ENCODE measurements at regions not wholly inside any gene's neighbourhood (a gene's known extent, or its start where the extent isn't known, plus 50 kb on each side); places are given as distances from the start of the nearest gene placed in this dataset.

GRCh38 chr4:171612907-171613306 is 200.3 kb upstream of the GALNTL6 start:
- H3K4me1 Mint-ChIP-seq (ENCODE audit: low read depth in 2 of 2): no peaks in the 10 kb centered on the region
- ATAC-seq: no peak
- H3K4me3 Mint-ChIP-seq: no peak overlapping the region
- no peak overlapping the region for H3K27ac Mint-ChIP-seq
- H3K36me3 Mint-ChIP-seq: no peaks in the 10 kb centered on the region
- H3K27me3 Mint-ChIP-seq: no peaks in the 10 kb centered on the region
- H3K9me3 Mint-ChIP-seq: peaks cover 10% of the 10 kb centered on the region
- no peak for DNase-seq (ENCODE audit: low spot score)

- peaks cover 6% of the 10 kb centered on the region for H3K9me3 Mint-ChIP-seq
- H3K27ac Mint-ChIP-seq: no peak overlapping the region
- H3K4me3 Mint-ChIP-seq: no peak overlapping the region
- no peak for DNase-seq (ENCODE audit: low spot score)
- ATAC-seq: no peak
- H3K27me3 Mint-ChIP-seq: no peaks in the 10 kb centered on the region
- no peaks in the 10 kb centered on the region for H3K36me3 Mint-ChIP-seq
- no peaks in the 10 kb centered on the region for H3K4me1 Mint-ChIP-seq (ENCODE audit: low read depth in 2 of 2)
These were observed 210.4 kb upstream of the GALNTL6 start for GRCh38 chr4:171602638-171603355.

GRCh38 chr4:171601091-171601490 is 212.1 kb upstream of the GALNTL6 start:
- Mint-ChIP-seq H3K9me3 (peaks cover 3% of the 10 kb centered on the region), H3K27ac (no peak overlapping the region)
- DNase-seq (ENCODE audit: low spot score): no peak

GRCh38 chr4:171599628-171600027 is 213.6 kb upstream of the GALNTL6 start:
- peaks cover 3% of the 10 kb centered on the region for H3K9me3 Mint-ChIP-seq
- ATAC-seq: no peak
- no peaks in the 10 kb centered on the region for H3K36me3 Mint-ChIP-seq
- H3K27me3 Mint-ChIP-seq: no peaks in the 10 kb centered on the region
- H3K4me3 Mint-ChIP-seq: no peak overlapping the region
- DNase-seq (ENCODE audit: low spot score): no peak
- no peaks in the 10 kb centered on the region for H3K4me1 Mint-ChIP-seq (ENCODE audit: low read depth in 2 of 2)
- H3K27ac Mint-ChIP-seq: no peak overlapping the region

More at GRCh38 chr4:171601091-171601490, 212.1 kb upstream of the GALNTL6 start:
- no peak for ATAC-seq
- Mint-ChIP-seq H3K4me3 (no peak overlapping the region), H3K4me1 (ENCODE audit: low read depth in 2 of 2) (no peaks in the 10 kb centered on the region), H3K27me3 (no peaks in the 10 kb centered on the region), H3K36me3 (no peaks in the 10 kb centered on the region)

GRCh38 chr4:171594293-171594692 is 218.9 kb upstream of the GALNTL6 start:
- no peak overlapping the region for H3K4me3 Mint-ChIP-seq
- peaks cover 18% of the 10 kb centered on the region for H3K9me3 Mint-ChIP-seq
- no peaks in the 10 kb centered on the region for H3K27me3 Mint-ChIP-seq
- ATAC-seq (no peak), DNase-seq (ENCODE audit: low spot score) (no peak)
- peaks cover 6% of the 10 kb centered on the region for H3K36me3 Mint-ChIP-seq
- no peak overlapping the region for H3K27ac Mint-ChIP-seq
- no peaks in the 10 kb centered on the region for H3K4me1 Mint-ChIP-seq (ENCODE audit: low read depth in 2 of 2)

- H3K4me1 Mint-ChIP-seq (ENCODE audit: low read depth in 2 of 2): no peaks in the 10 kb centered on the region
- no peak for ATAC-seq
- peaks cover 18% of the 10 kb centered on the region for H3K9me3 Mint-ChIP-seq
These were observed 222.5 kb upstream of the GALNTL6 start for GRCh38 chr4:171590716-171591115.

GRCh38 chr4:171588764-171589163 is 224.4 kb upstream of the GALNTL6 start:
- Mint-ChIP-seq H3K9me3 (peaks cover 16% of the 10 kb centered on the region), H3K27me3 (no peaks in the 10 kb centered on the region), H3K36me3 (peaks cover 6% of the 10 kb centered on the region), H3K27ac (no peak overlapping the region), H3K4me3 (no peak overlapping the region), H3K4me1 (ENCODE audit: low read depth in 2 of 2) (no peaks in the 10 kb centered on the region)
- DNase-seq (ENCODE audit: low spot score) (no peak), ATAC-seq (no peak)

More at GRCh38 chr4:171590716-171591115, 222.5 kb upstream of the GALNTL6 start:
- no peaks in the 10 kb centered on the region for H3K27me3 Mint-ChIP-seq
- H3K4me3 Mint-ChIP-seq: no peak overlapping the region
- H3K36me3 Mint-ChIP-seq: peaks cover 6% of the 10 kb centered on the region
- H3K27ac Mint-ChIP-seq: no peak overlapping the region
- DNase-seq (ENCODE audit: low spot score): no peak

GRCh38 chr4:171588051-171588545 is 225.1 kb upstream of the GALNTL6 start:
- H3K4me1 Mint-ChIP-seq (ENCODE audit: low read depth in 2 of 2): no peaks in the 10 kb centered on the region
- H3K27ac Mint-ChIP-seq: no peak overlapping the region
- H3K36me3 Mint-ChIP-seq: peaks cover 6% of the 10 kb centered on the region
- peaks cover 11% of the 10 kb centered on the region for H3K9me3 Mint-ChIP-seq
- no peak overlapping the region for H3K4me3 Mint-ChIP-seq
- DNase-seq (ENCODE audit: low spot score) (no peak), ATAC-seq (no peak)
- H3K27me3 Mint-ChIP-seq: no peaks in the 10 kb centered on the region

GRCh38 chr4:171583790-171584189 is 229.4 kb upstream of the GALNTL6 start:
- Mint-ChIP-seq H3K27ac (no peak overlapping the region), H3K36me3 (no peaks in the 10 kb centered on the region), H3K4me3 (no peak overlapping the region), H3K27me3 (no peaks in the 10 kb centered on the region), H3K4me1 (ENCODE audit: low read depth in 2 of 2) (no peaks in the 10 kb centered on the region), H3K9me3 (peaks cover 4% of the 10 kb centered on the region)
- no peak for ATAC-seq
- no peak for DNase-seq (ENCODE audit: low spot score)

- no peak overlapping the region for H3K27ac Mint-ChIP-seq
- DNase-seq (ENCODE audit: low spot score): no peak
These were observed 230.1 kb upstream of the GALNTL6 start for GRCh38 chr4:171582961-171583581.

GRCh38 chr4:171573181-171573580 is 240.0 kb upstream of the GALNTL6 start:
- H3K27ac Mint-ChIP-seq: no peak overlapping the region
- H3K9me3 Mint-ChIP-seq: peaks cover 13% of the 10 kb centered on the region
- DNase-seq (ENCODE audit: low spot score): no peak
- H3K36me3 Mint-ChIP-seq: no peaks in the 10 kb centered on the region
- no peak overlapping the region for H3K4me3 Mint-ChIP-seq
- ATAC-seq: no peak
- H3K4me1 Mint-ChIP-seq (ENCODE audit: low read depth in 2 of 2): no peaks in the 10 kb centered on the region
- H3K27me3 Mint-ChIP-seq: no peaks in the 10 kb centered on the region

More at GRCh38 chr4:171582961-171583581, 230.1 kb upstream of the GALNTL6 start:
- no peaks in the 10 kb centered on the region for H3K27me3 Mint-ChIP-seq
- H3K9me3 Mint-ChIP-seq: peaks cover 8% of the 10 kb centered on the region
- H3K4me3 Mint-ChIP-seq: no peak overlapping the region
- H3K36me3 Mint-ChIP-seq: no peaks in the 10 kb centered on the region
- no peaks in the 10 kb centered on the region for H3K4me1 Mint-ChIP-seq (ENCODE audit: low read depth in 2 of 2)
- no peak for ATAC-seq

- Mint-ChIP-seq H3K4me3 (no peak overlapping the region), H3K27ac (no peak overlapping the region)
- ATAC-seq: no peak
These were observed 247.9 kb upstream of the GALNTL6 start for GRCh38 chr4:171565130-171565788.

GRCh38 chr4:171561419-171561818 is 251.8 kb upstream of the GALNTL6 start:
- H3K9me3 Mint-ChIP-seq: peaks cover 10% of the 10 kb centered on the region
- no peaks in the 10 kb centered on the region for H3K27me3 Mint-ChIP-seq
- H3K4me1 Mint-ChIP-seq (ENCODE audit: low read depth in 2 of 2): no peaks in the 10 kb centered on the region
- no peaks in the 10 kb centered on the region for H3K36me3 Mint-ChIP-seq
- DNase-seq (ENCODE audit: low spot score) (no peak), ATAC-seq (no peak)
- H3K27ac Mint-ChIP-seq: no peak overlapping the region
- H3K4me3 Mint-ChIP-seq: no peak overlapping the region

More at GRCh38 chr4:171565130-171565788, 247.9 kb upstream of the GALNTL6 start:
- no peaks in the 10 kb centered on the region for H3K36me3 Mint-ChIP-seq
- H3K27me3 Mint-ChIP-seq: no peaks in the 10 kb centered on the region
- no peaks in the 10 kb centered on the region for H3K4me1 Mint-ChIP-seq (ENCODE audit: low read depth in 2 of 2)
- peaks cover 10% of the 10 kb centered on the region for H3K9me3 Mint-ChIP-seq
- DNase-seq (ENCODE audit: low spot score): no peak

GRCh38 chr4:171553961-171554360 is 259.2 kb upstream of the GALNTL6 start:
- no peaks in the 10 kb centered on the region for H3K4me1 Mint-ChIP-seq (ENCODE audit: low read depth in 2 of 2)
- H3K27me3 Mint-ChIP-seq: no peaks in the 10 kb centered on the region
- peaks cover 14% of the 10 kb centered on the region for H3K9me3 Mint-ChIP-seq
- ATAC-seq (no peak), DNase-seq (ENCODE audit: low spot score) (no peak)
- H3K4me3 Mint-ChIP-seq: no peak overlapping the region
- H3K27ac Mint-ChIP-seq: no peak overlapping the region
- H3K36me3 Mint-ChIP-seq: peaks cover 9% of the 10 kb centered on the region

All from natural killer cell treated with Interleukin-12 subunit alpha and Interleukin-12 subunit beta and Interleukin-15 and Interleukin-18, amount 100 ng/mL, for 72 hours (primary cell).